AG10803 (cell line): ENCODE measurements at regions not wholly inside any gene's neighbourhood (a gene's known extent, or its start where the extent isn't known, plus 50 kb on each side); places are given as distances from the start of the nearest gene placed in this dataset.

ENCODE experiments used
- DNase-seq: peaks from one replicate; pipeline ENCODE4 v3.0.0; 2010; ENCODE audit warnings: low read depth
- H3K4me3 ChIP-seq: 2 replicates; pipeline ENCODE4 v1.5.1; 2011; ENCODE audit warnings: mild to moderate bottlenecking, low read length, control low read depth
- CTCF ChIP-seq: conservative IDR thresholded peaks from 2 replicates; pipeline ENCODE4 v1.5.1; 2011; ENCODE audit warnings: mild to moderate bottlenecking, low read length, control low read depth, inconsistent platforms

GRCh38 chr10:118867768-118868167, 113.0 kb upstream of the CACUL1 start:
- no peak for TF ChIP-seq CTCF
- DNase-seq: no peak
- no peak overlapping the region for H3K4me3 ChIP-seq

GRCh38 chr10:118868589-118868988, 113.8 kb upstream of the CACUL1 start:
- no peak for TF ChIP-seq CTCF
- no peak for DNase-seq
- no peak overlapping the region for H3K4me3 ChIP-seq

- no peak overlapping the region for H3K4me3 ChIP-seq
- peak; percentile 72 for DNase-seq
These were observed 115.9 kb upstream of the CACUL1 start for GRCh38 chr10:118870467-118871243.

GRCh38 chr10:118871244-118871865, 116.6 kb upstream of the CACUL1 start:
- no peak overlapping the region for H3K4me3 ChIP-seq
- no peak for TF ChIP-seq CTCF
- DNase-seq: no peak

More at GRCh38 chr10:118870467-118871243, 115.9 kb upstream of the CACUL1 start:
- no peak for TF ChIP-seq CTCF

GRCh38 chr10:118873091-118873737, 118.4 kb upstream of the CACUL1 start:
- peak; percentile 5 for DNase-seq
- TF ChIP-seq CTCF: no peak
- H3K4me3 ChIP-seq: no peak overlapping the region

- no peak overlapping the region for H3K4me3 ChIP-seq
- DNase-seq: peak; percentile 3
These were observed 119.0 kb upstream of the CACUL1 start for GRCh38 chr10:118873738-118874105.

More at GRCh38 chr10:118873738-118874105, 119.0 kb upstream of the CACUL1 start:
- TF ChIP-seq CTCF: no peak
